Pancreas (tissue), 10 donors: ENCODE measurements at regions not wholly inside any gene's neighbourhood (a gene's known extent, or its start where the extent isn't known, plus 50 kb on each side); places are given as distances from the start of the nearest gene placed in this dataset.

Experiments used
- ATAC-seq, 4 donors: fragments of 200-7000 bp; cut with Tn5 transposase; one replicate each; pipeline versions ENCODE4 v1.8.0 to v1.9.1; 2020; ENCODE audit warnings: mild to moderate bottlenecking in 4 of 4, moderate library complexity in 4 of 4
- DNase-seq, 6 donors: peaks; one replicate each; pipeline ENCODE4 v3.0.0-alpha.2; 2020
- FAIRE-seq: peaks from 2 replicates; lab custom pipeline; 2012; peaks lifted over from hg19 to GRCh38; lab: Jason Lieb, UNC
- H3K27ac ChIP-seq, 4 donors: fragments of 200-600 bp; sonication (generic); 1 replicate in 3 of 4; 2 replicates in 1 of 4; pipeline versions ENCODE4 v1.5.0 to v1.8.0; 2020
- H3K27me3 ChIP-seq, 4 donors: fragments of 200-600 bp; one replicate each; pipeline ENCODE4 v1.8.0; 2021
- H3K36me3 ChIP-seq, 3 donors: fragments of 200-600 bp; sonication (generic) in 1 of 3; one replicate each; pipeline versions ENCODE4 v1.5.0 to v1.8.0; 2020 to 2021
- H3K4me1 ChIP-seq, 3 donors: fragments of 200-600 bp; one replicate each; pipeline ENCODE4 v1.8.0; 2021
- H3K4me3 ChIP-seq, 4 donors: fragments of 200-600 bp; sonication (generic) in 2 of 4; one replicate each; pipeline versions ENCODE4 v1.5.0 to v1.8.0; 2020 to 2021
- H3K9me3 ChIP-seq, 4 donors: fragments of 200-600 bp; one replicate each; pipeline ENCODE4 v1.8.0; 2021
- CTCF ChIP-seq, 4 donors: fragments of 200-600 bp; sonication (generic) in 3 of 4; IDR thresholded peaks; one replicate each; pipeline versions ENCODE4 v1.5.0 to v1.8.0; 2021; ENCODE audit warnings: antibody characterized with exemption in 4 of 4
- WGBS, 2 donors: extraction: QIAGEN DNeasy Blood & Tissue Kit; methylation state at CpG; one replicate each; pipeline ENCODE4 v1.1.7; 2013; 5-methylcytosine and 5-hydroxymethylcytosine counted together
- intact Hi-C, 3 donors: fragments of 100-400 bp; cut with DNase I; formaldehyde crosslinking; loops; one replicate each; pipeline versions ENCODE4 v1.11.1 to v1.14.2; 2022
- donor health status: healthy with polysubstance abuse.
- donor health status: DM: no; HTN: no; CAD: no; lungs with moderate emphysema.
- donor health status: DM: no; HTN: no; CAD: no.
- donor health status: control.
- donor health status: control.
- donor health status: Bipolar disorder and iron deficiency.
- donor health status: DM: yes; HTN: yes; CAD: no.
- donor health status: DM: no; HTN: no; CAD: no.
- donor health status: DM: no; HTN: no; CAD: no.
- donor health status: DM: yes; HTN: yes; CAD: no.

- 79 to 91% methylated on average over 2 of the region's 2 CpGs for WGBS, 2 donors
- FAIRE-seq, result no peak
- TF ChIP-seq CTCF (IDR thresholded peaks at IDR 0.05), result no peak
These were observed 113.1 kb upstream of the DDX18 start for GRCh38 chr2:117701365-117701764.

GRCh38 chr2:117702098-117702497 lies 112.4 kb upstream of the DDX18 start:
- FAIRE-seq, result no peak
- no peak overlapping the region for H3K27ac ChIP-seq
- intact Hi-C loops, result no loop called here

More at GRCh38 chr2:117701365-117701764, 113.1 kb upstream of the DDX18 start:
- ATAC-seq (no peak), DNase-seq (no peak)
- no peaks in the 10 kb centered on the region for H3K27me3 ChIP-seq
- intact Hi-C loops, result no loop called here
- no peaks in the 10 kb centered on the region for H3K4me1 ChIP-seq
- no peaks in the 10 kb centered on the region for H3K9me3 ChIP-seq
- no peaks in the 10 kb centered on the region for H3K36me3 ChIP-seq
- H3K27ac ChIP-seq, result no peak overlapping the region
- H3K4me3 ChIP-seq, result no peak overlapping the region

GRCh38 chr2:117703858-117704257 lies 110.6 kb upstream of the DDX18 start:
- intact Hi-C loops, result no loop called here
- DNase-seq (no peak), ATAC-seq (no peak), FAIRE-seq (no peak)
- H3K27ac ChIP-seq, result no peak overlapping the region
- no peak overlapping the region for H3K4me3 ChIP-seq
- TF ChIP-seq CTCF (IDR thresholded peaks at IDR 0.05), result no peak
- H3K9me3 ChIP-seq, result no peaks in the 10 kb centered on the region
- 75 to 84% methylated on average over 7 of the region's 7 CpGs for WGBS, 2 donors
- H3K4me1 ChIP-seq, result no peaks in the 10 kb centered on the region
- no peaks in the 10 kb centered on the region for H3K27me3 ChIP-seq
- H3K36me3 ChIP-seq, result no peaks in the 10 kb centered on the region

More at GRCh38 chr2:117702098-117702497, 112.4 kb upstream of the DDX18 start:
- Histone ChIP-seq H3K27me3 (no peaks in the 10 kb centered on the region), H3K4me3 (no peak overlapping the region), H3K36me3 (no peaks in the 10 kb centered on the region), H3K4me1 (no peaks in the 10 kb centered on the region), H3K9me3 (no peaks in the 10 kb centered on the region)
- no peak for ATAC-seq
- no peak for DNase-seq
- TF ChIP-seq CTCF (IDR thresholded peaks at IDR 0.05), result no peak
- 57 to 89% methylated on average over 2 of the region's 2 CpGs for WGBS, 2 donors

- DNase-seq (no peak), FAIRE-seq (no peak), ATAC-seq (no peak)
- no peak overlapping the region for H3K27ac ChIP-seq
- 66 to 71% methylated on average over 3 of the region's 3 CpGs for WGBS, 2 donors
- intact Hi-C loops, result no loop called here
- H3K4me3 ChIP-seq, result no peak overlapping the region
- H3K9me3 ChIP-seq, result no peaks in the 10 kb centered on the region
- H3K4me1 ChIP-seq, result no peaks in the 10 kb centered on the region
- no peak for TF ChIP-seq CTCF (IDR thresholded peaks at IDR 0.05)
- H3K36me3 ChIP-seq, result no peaks in the 10 kb centered on the region
- no peaks in the 10 kb centered on the region for H3K27me3 ChIP-seq
These were observed 109.7 kb upstream of the DDX18 start for GRCh38 chr2:117704818-117705217.

GRCh38 chr2:117707874-117708273 lies 106.6 kb upstream of the DDX18 start:
- intact Hi-C loops, result no loop called here
- Histone ChIP-seq H3K4me1 (no peaks in the 10 kb centered on the region), H3K27ac (no peak overlapping the region), H3K4me3 (no peak overlapping the region), H3K27me3 (no peaks in the 10 kb centered on the region), H3K9me3 (no peaks in the 10 kb centered on the region), H3K36me3 (no peaks in the 10 kb centered on the region)
- FAIRE-seq (no peak), DNase-seq (no peak), ATAC-seq (no peak)
- no peak for TF ChIP-seq CTCF (IDR thresholded peaks at IDR 0.05)
